Head of caudate nucleus (tissue), 42 donors: ENCODE measurements at regions not wholly inside any gene's neighbourhood (a gene's known extent, or its start where the extent isn't known, plus 50 kb on each side); places are given as distances from the start of the nearest gene placed in this dataset.

Source experiments
- DNase-seq, 42 donors: peaks; one replicate each; pipeline versions ENCODE4 v3.0.0 to v3.0.0-alpha.2; 2020 to 2021; ENCODE audit warnings: mixed read lengths in 7 of 42
- intact Hi-C: fragments of 100-400 bp; cut with DNase I; formaldehyde crosslinking; loops from one replicate; pipeline ENCODE4 v1.15.0; 2022

DNA sequence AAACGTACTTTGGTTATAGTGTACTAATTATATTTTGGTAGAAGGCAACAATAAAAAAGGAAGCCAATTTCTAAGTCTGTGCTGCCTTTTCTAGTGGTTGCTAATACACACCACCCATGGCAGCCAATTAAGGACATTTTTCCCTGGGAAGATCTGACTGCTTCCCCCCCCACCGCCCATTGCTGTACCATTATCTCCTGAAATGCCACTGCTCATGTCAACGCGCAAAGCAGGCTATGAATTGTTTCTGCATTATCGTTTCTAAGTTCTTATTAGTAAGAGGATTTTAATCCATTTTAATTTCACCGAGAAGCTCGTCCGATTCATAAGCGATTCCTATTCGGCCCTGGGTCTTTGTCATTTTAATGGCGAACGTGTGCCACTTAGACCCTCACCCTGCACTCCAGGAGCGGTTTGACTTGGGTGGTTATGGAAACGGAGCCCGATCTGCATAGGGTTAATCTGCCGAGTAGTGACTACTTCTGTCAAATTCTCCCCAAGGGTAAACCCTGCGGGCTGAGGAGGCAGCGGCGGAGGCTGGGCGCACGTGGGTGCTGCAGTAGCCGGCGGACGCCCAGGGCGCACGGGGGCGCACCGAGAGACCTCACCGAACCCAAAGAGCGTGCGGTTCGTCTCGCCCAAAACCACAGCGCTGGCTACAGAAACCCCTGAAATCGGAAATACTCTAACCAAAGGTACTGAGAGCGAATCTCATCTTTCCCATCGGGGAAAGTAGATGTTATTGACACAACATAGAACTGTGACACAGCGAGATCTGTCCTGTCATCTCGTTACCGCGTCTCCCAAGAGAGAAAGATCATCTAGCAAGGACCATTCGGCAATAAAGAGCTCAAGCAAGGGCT lies 55.8 kb upstream of the SHC3 start:
- peak in 34 of 42 donors; percentile 8 to 70 (median 49) for DNase-seq
- intact Hi-C loops, result no loop called here

- DNase-seq, result no peak
- intact Hi-C loops, result no loop called here
These were observed 58.4 kb upstream of the SHC3 start for GRCh38 chr9:89236955-89237573.

- intact Hi-C loops, result no loop called here
- DNase-seq, result no peak
These were observed 59.8 kb upstream of the SHC3 start for GRCh38 chr9:89238424-89238823.

DNA sequence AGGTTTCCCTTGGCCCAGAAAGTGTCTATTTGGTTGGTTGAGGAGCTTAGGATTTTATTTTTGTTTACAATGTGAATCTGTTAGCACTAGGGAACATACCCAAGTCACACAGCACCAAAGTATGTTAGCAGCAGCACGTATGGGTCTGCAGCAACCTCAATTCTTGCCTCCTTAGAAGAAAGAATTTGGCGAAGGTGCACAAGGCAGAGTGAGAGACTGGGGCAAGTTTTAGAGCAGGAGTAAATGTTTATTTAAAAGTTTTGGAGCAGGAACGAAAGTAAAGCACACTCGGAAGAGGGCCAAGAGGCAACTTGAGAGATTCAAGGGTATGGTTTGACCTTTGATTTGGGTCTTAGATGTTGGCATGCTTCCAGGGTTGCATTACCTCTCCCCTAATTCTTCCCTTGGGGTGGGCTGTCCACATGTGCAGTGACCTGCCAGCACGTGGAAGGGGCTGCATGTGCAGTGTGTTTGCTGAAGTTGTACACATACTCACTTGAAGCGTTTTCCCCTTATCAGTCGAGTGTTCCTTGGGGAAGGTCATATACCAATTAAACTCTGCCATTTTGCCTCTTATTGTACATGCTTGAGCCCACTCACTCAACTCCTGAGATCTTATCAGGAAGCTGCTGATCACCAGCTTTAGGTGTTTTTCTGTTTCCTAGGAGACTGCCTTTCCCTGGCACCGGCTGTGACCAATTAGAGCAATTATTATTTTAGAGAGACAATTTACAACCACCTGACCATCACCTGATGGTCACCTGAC lies 64.9 kb upstream of the SHC3 start:
- intact Hi-C loops, result no loop called here
- DNase-seq, result no peak

DNA sequence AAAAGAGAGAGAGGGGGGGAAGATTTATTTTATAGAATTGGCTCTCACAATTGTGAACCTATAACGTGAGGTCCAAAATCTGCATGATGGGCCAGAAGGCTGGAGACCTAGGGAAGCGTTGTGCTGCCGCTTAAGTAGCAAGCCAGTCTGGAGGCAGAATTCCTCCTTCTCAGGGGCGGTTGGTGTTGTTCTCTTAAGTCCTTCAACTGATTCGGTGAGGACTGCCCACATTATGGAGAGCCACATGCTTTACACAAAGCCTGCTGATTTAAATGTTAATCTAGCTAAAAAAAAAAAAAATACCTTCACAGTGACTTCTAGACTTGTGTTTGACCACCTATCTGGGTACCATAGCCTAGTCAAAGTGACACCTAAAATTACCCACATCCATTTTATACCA lies 64.2 kb upstream of the CKS2 start:
- DNase-seq, result no peak
- intact Hi-C loops, result no loop called here

DNA sequence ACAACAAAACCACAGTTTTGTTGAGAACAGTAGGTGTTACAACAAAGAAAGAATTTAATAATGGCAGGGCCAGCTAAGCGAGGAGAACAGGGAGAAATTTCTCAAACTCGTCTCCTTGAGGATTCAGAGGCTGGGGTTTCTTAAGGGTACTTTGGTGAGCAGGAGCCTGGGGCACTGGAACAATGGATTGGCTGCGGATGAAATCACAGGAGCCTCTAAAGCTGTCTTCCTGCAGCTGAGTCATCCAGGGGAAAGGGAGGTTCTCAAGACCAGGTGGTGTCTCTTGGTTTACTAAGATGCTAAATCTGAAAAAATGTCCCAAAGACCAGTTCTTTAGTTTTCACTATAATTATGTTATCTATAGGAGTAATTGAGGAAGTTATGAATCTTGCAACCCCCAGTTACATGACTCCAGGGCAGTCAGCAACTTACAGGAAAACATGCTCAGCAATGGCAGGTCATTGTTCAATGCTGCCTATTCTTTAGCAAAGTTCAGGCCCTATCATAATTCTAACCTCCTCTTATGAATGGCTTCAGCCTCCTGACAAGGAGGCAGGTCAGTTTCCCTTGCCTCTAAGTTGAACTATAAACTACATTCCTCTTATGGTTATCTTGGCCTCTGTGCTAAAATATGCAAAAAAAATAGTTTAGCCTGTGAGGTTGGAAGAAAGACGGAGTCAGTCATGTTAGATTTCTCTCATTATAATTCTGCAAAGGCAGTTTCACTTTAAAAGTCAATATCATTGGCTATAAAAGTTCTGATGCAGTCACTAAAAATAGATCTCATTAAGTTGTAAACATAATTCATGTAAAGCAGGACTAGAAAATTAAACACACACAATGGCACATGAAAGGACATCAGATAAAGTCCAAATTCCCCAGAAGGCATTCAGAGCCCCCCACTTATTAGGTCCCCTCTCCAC lies 63.3 kb upstream of the CKS2 start:
- intact Hi-C loops, result no loop called here

DNA sequence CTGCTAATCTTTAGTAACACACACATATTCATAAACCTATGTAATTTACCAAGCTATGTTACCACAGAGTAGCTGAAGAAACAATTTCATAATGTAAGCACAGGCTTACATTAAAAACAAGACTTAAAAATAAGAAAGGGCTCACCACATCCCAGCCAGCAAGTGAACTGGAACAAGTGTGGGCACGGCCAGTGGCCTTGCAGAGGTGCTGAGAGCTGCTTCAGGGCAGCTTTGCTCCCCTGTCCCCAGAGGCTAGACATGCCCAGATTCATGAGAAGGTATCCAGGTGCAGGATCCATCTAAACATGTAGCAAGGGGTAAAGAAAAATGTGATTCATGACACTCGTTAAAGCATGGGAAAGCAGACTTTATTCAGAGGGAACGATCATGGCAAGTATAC lies 62.0 kb upstream of the CKS2 start:
- intact Hi-C loops, result no loop called here
- no peak for DNase-seq

More for the DNA sequence above, 63.3 kb upstream of the CKS2 start:
- DNase-seq, result no peak

GRCh38 chr9:89252651-89253267 lies 58.2 kb upstream of the CKS2 start:
- no peak for DNase-seq
- intact Hi-C loops, result no loop called here

DNA sequence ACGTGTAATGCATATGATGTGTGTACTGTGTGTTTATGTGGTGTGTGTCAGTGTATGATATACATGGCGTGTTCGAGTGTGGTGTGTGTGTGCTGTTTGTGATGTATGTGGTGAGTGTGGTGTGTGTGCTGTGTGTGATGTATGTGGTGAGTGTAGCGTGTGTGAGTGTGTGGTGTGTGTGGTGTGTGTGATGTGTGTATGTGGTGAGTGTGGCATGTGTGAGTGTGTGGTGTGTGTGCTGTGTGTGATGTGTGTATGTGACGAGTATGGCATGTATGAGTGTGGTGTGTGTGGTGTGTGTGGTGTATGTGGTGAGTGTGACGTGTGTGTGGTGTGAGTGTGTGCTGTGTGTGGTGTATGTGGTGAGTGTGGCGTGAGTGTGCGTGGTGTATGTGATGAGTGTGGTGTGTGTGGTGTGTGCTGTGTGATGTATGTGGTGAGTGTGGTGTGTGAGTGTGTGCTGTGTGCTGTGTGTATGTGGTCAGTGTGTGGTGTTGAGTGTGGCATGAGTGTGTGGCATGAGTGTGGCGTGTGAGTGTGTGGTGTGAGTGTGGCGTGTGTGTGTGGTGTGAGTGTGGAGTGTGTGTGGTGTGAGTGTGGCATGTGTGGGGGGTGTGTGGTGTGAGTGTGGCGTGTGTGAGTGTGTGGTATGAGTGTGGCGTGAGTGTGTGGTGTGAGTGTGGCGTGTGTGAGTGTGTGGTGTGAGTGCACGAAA lies 56.8 kb upstream of the CKS2 start:
- intact Hi-C loops, result no loop called here
- DNase-seq, result no peak

- DNase-seq, result no peak
- intact Hi-C loops, result no loop called here
These were observed 56.2 kb upstream of the CKS2 start for GRCh38 chr9:89254773-89255125.

- no peak for DNase-seq
- intact Hi-C loops, result no loop called here
These were observed 54.8 kb upstream of the CKS2 start for GRCh38 chr9:89256225-89256624.

GRCh38 chr9:89256642-89257041 lies 54.4 kb upstream of the CKS2 start:
- intact Hi-C loops, result no loop called here
- no peak for DNase-seq

- no peak for DNase-seq
- intact Hi-C loops, result no loop called here
These were observed 50.5 kb upstream of the CKS2 start for GRCh38 chr9:89260525-89260924.
